ENCODE measurements at regions not wholly inside any gene's neighbourhood (a gene's known extent, or its start where the extent isn't known, plus 50 kb on each side); places are given as distances from the start of the nearest gene placed in this dataset.

DNA sequence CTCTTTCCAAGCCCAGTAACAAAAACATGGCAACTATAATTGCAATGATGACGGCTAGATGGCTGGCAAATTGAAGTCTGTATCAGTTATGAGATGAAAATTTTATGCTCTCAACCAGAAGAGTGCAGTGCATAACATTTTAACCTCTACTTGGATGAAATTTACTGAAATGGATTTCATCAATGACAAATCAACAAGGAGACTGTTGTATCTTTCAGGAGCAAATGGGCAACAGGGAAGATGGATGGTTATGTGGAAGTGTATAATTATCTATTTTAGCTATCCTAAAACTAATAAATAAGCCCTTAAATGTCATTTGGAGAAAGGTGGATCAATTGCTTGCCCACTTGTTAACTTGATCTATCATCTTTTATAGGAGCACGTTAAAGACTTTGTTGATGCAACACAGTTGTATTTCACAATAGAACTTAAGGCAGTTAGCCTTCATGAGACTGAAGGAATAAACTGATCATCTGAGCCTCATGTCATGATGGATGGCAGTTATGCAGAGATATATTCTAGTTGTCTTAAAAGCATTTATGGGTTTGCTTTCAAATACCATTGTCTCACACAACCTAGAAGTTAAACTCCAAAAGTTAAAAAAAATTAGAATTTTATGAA lies 315.1 kb upstream of the TBC1D5 start:
- DNase-seq: no peak
- Histone ChIP-seq H3K4me3 (ENCODE audit: low read depth, low read length) (no peak overlapping the region), H3K27ac (no peak overlapping the region), H3K27me3 (replicated peaks) (no peaks in the 10 kb centered on the region), H3K36me3 (replicated peaks) (no peaks in the 10 kb centered on the region)
- in situ Hi-C loops (cut with HindIII; ENCODE audit: low pct_ligation_motif_present, low sequenced_read_pairs): no loop called here
- TF ChIP-seq, protein P1, sequence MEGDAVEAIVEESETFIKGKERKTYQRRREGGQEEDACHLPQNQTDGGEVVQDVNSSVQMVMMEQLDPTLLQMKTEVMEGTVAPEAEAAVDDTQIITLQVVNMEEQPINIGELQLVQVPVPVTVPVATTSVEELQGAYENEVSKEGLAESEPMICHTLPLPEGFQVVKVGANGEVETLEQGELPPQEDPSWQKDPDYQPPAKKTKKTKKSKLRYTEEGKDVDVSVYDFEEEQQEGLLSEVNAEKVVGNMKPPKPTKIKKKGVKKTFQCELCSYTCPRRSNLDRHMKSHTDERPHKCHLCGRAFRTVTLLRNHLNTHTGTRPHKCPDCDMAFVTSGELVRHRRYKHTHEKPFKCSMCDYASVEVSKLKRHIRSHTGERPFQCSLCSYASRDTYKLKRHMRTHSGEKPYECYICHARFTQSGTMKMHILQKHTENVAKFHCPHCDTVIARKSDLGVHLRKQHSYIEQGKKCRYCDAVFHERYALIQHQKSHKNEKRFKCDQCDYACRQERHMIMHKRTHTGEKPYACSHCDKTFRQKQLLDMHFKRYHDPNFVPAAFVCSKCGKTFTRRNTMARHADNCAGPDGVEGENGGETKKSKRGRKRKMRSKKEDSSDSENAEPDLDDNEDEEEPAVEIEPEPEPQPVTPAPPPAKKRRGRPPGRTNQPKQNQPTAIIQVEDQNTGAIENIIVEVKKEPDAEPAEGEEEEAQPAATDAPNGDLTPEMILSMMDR (IDR thresholded peaks at IDR 0.05; ENCODE audit: low read depth, low read length, missing control alignments): no peak

DNA sequence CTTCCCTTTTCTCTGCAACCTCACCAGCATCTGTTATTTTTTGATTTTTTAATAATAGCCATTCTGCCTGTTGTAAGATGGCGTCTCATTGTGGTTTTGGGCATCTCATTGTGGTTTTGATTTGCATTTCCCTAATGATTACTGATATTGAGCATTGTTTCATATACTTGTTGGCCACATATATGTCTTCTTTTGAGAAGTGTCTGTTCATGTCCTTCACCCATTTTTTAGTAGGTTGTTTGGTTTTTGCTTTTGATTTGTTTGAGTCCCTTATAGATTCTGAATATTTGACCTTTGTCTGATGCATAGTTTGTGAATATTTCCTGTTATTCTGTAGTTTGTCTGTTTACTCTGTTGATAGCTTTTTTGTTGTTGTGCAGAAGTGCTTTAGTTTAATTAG lies 312.2 kb upstream of the TBC1D5 start:
- Histone ChIP-seq H3K27me3 (replicated peaks) (no peaks in the 10 kb centered on the region), H3K36me3 (replicated peaks) (no peaks in the 10 kb centered on the region), H3K27ac (no peak overlapping the region), H3K4me3 (ENCODE audit: low read depth, low read length) (no peak overlapping the region)
- in situ Hi-C loops (cut with HindIII; ENCODE audit: low pct_ligation_motif_present, low sequenced_read_pairs): no loop called here
- TF ChIP-seq, protein P1 (IDR thresholded peaks at IDR 0.05; ENCODE audit: low read depth, low read length, missing control alignments): no peak
- DNase-seq: no peak

DNA sequence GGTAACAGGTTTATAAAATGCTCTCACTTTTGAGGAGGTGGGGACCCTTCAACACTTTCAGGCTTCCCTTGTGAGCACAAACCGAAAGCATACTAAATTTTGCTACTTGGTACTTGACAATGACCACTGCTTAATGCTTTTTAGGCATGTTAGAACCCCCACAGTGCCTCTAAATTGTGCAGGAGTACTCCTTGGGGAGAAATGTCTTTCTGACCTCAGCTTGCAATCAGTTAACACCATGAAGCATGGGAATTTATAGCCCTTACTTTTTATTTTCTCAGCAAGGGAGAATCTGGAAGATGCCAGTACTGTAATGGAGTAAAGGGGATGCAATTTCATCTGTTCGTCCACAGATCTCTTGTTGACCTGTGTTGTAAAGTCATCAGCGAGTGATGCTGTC lies 308.9 kb upstream of the TBC1D5 start:
- TF ChIP-seq, protein P1 (IDR thresholded peaks at IDR 0.05; ENCODE audit: low read depth, low read length, missing control alignments): no peak
- H3K36me3 ChIP-seq (replicated peaks): no peaks in the 10 kb centered on the region
- no peak for DNase-seq
- H3K27ac ChIP-seq: no peak overlapping the region
- H3K27me3 ChIP-seq (replicated peaks): no peaks in the 10 kb centered on the region
- H3K4me3 ChIP-seq (ENCODE audit: low read depth, low read length): no peak overlapping the region
- in situ Hi-C loops (cut with HindIII; ENCODE audit: low pct_ligation_motif_present, low sequenced_read_pairs): no loop called here

DNA sequence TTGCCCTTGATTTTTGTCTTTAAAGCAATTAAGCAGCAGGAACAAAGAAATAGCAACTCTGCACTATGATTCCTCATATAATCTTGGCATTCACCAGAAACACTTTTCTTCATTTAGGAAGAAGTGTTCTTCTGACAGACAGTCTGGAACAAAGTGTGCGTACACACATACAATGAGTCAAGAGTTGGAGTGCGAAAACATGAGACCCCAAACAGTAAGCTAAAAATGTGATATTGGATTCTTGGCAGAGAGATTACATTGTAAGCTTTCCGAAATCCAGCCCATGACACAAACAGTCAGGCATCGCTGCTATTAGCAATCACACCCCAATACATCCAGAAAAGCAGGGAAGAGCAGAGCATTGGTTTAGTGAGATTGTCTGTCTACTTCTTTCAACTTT lies 306.7 kb upstream of the TBC1D5 start:
- H3K27me3 ChIP-seq (replicated peaks): no peaks in the 10 kb centered on the region
- in situ Hi-C loops (cut with HindIII; ENCODE audit: low pct_ligation_motif_present, low sequenced_read_pairs): no loop called here
- TF ChIP-seq, protein P1 (IDR thresholded peaks at IDR 0.05; ENCODE audit: low read depth, low read length, missing control alignments): no peak

DNA sequence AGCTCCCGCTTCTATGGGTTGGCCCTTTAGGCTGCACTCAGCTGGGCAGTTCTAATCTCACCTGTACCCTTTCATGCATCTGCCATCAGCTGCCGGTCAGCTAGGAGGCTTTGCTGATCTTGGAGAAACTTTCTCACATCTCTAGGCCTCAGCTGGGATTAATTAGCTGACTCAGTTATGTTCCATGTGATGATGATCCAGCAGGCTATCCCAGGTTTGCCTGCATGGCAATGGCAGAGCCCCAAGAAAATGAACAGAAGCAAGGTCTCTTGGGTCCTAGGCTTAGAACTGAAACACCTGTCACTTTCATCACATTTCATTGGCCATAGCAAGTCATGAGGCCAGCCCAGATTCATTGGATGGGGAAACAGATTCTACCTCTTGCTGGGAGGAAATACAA lies 304.6 kb upstream of the TBC1D5 start:
- H3K36me3 ChIP-seq (replicated peaks): no peaks in the 10 kb centered on the region
- no peak for DNase-seq
- H3K27ac ChIP-seq: no peak overlapping the region
- in situ Hi-C loops (cut with HindIII; ENCODE audit: low pct_ligation_motif_present, low sequenced_read_pairs): no loop called here
- no peaks in the 10 kb centered on the region for H3K27me3 ChIP-seq (replicated peaks)
- TF ChIP-seq, protein P1 (IDR thresholded peaks at IDR 0.05; ENCODE audit: low read depth, low read length, missing control alignments): no peak
- H3K4me3 ChIP-seq (ENCODE audit: low read depth, low read length): no peak overlapping the region

More for the DNA sequence above, 306.7 kb upstream of the TBC1D5 start:
- DNase-seq: no peak
- H3K36me3 ChIP-seq (replicated peaks): no peaks in the 10 kb centered on the region
- no peak overlapping the region for H3K27ac ChIP-seq
- no peak overlapping the region for H3K4me3 ChIP-seq (ENCODE audit: low read depth, low read length)

All from brain microvascular endothelial cell (primary cell).